ENCODE measurements at regions not wholly inside any gene's neighbourhood (a gene's known extent, or its start where the extent isn't known, plus 50 kb on each side); places are given as distances from the start of the nearest gene placed in this dataset.

DNA sequence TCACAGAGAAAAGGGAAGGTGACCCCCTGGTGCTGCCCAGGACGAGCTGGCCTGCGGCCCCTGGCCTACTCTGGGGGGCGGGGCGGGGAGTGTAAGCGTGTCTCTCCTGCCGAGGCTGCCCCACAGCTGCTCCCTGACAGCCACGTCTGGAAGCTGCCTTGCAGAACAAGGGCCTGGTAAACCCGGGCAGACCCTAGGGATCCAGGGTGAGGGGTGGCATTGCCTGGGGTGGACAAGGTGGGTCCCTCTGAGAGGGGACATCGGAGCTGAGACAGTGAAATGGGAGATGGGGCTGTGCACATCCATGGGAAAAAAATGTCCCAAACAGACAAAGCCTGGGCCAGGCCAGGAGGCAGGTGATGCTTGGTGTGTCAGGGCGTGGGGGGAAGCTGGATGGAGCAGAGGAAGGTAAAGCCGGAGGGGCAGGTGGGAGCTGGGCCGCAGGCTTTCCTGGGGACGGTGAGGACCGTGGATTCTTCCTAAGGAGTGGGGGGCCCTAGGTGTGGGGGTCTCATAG, 66.0 kb upstream of the HDAC4 start:
- no peak for DNase-seq

DNA sequence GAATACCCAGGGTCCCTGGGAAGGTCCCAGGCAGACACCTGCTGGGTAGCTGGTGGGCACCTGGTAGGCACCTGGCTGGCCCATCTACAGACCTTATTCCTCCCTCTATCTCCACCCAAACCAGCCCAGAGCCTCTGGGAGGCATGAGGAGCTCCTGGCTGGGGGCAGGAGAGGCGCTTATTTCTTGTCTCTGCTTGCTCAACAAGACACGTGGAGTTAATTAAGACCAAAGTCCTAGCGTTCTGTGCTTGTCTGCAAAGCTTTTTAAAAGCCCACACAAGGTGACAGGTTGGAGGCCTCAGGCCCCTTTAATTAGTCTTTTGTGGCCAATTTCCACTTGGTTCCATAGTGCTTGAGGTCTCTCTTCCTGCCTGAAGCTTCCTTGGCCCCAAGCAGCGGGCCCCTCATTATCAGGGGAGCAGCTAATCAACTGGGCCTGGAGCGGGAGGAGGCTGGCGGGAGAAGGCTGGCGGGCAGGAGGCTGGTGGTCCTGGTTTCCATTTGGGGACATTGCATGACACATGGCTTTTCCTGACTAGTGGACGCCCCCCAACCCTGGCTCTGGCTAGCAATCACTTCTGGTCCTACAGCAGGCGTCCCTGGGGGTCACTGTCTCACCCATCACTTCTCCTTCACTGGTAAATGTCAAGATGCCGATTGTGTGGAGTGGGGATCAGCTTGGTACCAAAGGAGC, 65.4 kb upstream of the HDAC4 start:
- DNase-seq = no peak

DNA sequence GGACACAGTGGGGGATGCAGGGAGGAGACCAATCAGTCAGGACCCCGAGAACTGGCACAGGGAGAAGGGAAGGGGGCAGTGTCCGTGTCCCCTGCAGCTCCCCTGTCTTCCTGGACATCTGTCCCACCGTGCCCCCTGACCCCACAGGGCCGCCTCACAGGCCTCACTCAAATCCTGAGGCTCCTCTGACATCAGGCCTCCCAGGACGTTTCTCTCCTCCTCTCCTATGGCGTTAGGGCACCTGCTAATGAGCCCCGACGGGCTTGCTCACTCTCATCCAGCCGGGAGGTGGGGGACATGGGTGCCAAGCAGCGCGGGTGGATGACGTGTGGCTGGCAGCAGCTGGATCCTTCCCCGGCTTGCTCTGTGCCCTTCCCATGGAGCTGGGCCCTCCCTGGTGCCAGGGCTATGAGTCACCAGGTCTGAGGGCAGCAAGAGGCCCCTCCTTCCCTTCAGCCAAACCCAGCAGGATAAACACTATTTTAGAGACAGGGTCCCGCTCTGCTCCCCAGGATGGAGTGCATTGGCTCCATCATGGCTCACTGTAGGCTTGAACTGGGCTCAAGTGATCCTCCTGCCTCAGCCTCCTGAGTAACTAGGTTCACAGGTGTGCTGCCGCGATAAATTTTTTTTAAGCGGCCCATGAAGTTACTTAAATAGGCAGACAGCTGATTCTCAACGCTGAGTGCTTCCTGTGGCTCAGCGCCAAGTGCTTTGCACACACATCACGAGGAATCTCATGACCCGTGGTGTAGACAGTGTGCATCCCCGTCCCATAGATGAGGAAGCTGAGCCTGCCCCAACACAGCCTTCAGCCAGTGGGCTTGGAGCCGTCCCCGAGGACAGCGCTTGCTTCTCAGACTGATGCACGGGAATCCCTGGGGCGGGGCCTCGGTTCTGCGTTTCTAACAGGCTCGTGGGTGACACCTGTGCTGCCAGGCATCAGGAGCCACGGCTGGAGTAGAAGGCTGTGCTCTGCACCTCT, 64.5 kb upstream of the HDAC4 start:
- DNase-seq = peak; percentile 56

DNA sequence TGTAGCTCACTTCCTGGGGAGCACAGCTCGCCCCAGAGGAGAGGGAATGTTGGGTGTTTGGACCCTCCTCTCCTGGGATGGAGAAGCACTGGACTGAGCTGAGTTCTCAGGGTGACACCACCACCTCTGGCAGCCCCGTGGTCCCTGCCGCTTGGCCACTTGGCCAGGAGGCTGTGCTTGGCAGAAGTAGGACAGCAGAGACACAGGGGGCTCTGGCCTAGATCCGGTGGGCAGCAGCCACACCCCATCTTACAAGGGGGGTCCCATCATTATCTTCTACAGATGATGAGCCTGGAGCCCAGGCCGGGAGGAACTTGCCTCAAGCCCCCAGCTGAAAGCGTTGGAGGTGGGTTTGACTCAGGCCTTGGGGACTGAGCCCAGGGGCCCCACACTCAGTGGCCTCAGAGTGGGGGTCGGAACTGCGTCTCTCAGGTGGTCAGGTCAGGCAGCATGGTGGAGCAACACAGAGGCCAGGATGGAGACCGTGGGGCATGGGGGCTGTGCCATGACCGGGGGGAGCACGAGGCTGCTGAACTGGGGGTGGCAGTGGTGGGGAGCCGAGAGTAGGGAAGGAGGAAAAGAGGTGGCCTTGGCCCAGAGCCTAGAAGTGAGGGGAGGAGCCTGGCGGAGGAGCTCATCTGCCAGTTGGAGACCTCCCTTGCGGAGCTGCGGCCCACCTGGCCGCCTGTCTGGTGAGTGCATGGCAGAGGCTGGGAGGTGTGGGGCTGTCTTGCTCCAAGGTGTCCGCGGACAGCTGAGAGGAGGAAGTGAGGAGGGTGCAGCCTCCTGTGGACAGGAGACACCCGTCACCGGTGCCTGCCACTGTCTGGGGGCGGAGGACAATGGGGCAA, 63.6 kb upstream of the HDAC4 start:
- no peak for DNase-seq

DNA sequence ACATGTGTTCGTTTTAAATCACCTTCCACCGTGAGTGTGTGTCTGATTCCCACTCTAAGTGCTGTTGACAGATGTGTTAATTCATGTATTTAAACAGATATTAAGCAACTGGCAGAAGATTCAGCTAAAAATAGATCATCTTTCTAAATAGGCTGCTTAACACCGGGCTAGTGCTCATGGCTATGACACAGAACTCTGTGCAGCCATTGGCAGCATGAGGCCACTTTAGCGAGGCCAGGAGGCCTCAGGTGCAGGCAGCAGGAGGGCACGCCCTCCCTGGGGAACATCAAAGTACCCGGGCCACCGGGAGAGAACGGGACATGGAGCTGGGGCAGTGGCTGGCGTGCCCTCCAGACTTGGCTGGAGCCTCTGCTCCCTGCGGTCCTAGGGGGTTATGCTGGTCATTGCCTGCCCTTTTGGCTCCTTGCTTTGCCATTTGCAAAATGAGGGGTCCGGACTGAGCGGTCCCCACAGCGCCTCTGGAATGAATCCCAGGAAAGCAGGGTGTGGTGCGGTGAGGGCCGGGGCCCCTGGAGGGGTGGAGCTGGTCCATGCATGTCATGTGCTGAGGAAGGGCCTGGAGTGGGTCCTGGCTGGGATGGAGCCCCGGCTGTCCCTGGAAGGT, 62.8 kb upstream of the HDAC4 start:
- DNase-seq = peak; percentile 62

DNA sequence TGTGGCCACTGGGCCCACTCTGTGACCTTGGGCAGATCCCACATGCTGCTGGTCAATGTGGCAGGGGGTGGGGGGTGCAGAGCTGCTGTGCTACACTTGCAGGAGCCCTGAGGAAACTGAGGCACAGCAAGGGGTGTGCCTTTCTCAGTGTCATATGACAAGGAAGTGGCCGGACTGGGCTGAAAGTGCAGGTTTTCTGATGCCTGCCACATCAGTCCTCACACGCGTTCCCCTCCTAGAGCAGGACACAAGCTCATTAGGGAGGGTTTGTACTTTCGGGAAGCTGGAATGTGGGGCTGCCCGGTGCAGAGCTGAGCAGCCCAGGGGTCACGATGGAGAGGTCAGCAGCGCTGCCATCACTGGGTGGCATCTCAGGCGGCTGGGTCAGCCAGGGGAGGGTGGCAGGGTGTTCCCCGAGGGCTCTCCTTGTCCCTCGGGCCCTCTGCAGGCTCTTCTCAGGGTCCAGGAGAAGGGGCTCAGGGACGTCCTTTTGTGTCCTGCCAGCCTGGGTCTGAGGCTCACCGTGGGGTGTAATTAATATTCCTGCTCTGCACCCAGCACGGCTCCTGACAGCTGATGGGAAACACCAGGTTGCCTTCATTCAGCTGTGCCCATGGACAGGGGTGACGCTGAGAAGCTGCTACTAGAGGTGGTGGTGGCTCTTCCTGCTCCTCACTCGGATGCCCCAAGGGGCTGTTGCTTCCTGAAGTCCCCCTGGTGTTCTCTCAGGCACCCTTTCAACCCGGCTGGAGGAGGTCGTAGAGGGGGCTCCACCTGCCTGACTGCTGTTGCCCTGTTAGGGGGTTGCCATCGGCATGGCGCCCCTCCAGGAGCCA, 62.1 kb upstream of the HDAC4 start:
- peak; percentile 27 for DNase-seq

DNA sequence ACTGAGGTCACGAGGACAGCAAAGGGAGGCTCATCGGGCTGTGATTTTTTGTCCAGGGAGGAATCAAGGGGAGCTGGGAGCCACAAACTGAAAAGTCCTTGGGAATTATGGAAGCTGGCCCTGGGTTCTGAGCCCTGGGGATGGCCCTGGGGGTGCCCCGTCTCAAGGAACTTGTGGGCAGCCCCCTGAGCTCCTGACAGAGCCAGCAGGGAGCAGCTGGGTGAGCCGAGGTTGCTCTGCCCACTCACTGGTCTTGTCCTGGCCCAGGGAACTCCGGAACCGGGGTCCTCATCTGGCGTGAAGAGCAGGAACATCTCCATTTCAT, 61.3 kb upstream of the HDAC4 start:
- DNase-seq = no peak

DNA sequence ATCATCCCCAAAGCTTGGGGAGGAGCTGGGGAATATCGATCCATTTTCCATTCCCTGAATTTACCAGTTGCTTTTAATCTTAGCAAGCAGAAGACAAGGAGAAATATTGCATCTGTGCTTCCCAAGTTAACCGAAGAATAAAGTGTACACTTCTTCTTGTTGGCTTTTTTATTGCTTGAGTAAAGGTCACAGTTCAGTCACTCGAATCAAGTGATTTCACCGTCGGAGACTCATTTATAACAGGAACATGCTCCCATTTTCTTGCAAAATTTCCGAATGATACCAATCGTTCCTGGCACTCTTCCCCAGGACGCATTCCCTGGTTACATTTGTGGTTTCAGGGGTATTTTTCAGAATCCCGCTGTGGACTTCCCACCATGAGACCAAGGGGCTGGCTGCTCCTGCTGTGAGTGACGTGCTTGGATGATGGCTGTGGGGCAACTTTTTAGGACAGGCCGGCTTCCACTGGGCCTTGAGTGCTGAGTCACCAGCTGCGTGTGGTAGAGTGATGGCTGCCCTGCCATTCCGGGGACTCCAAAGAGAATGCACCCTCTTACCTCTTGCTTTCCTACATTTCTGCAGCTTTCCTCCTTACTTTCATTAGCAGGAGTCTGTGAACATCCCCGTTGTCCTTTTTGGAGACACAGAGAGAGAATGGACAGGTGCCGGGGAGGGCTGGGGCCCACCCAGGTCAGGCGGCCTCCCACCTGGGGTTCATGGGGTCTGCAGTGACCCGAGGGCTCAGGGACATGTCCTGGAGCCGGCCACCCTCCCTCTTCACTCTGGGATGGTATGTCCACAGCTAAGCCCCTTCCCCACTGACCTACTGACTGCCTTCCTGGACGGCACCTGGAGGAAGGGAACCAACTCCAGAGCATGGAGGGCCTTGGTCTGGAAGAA, 60.7 kb upstream of the HDAC4 start:
- DNase-seq = no peak

DNA sequence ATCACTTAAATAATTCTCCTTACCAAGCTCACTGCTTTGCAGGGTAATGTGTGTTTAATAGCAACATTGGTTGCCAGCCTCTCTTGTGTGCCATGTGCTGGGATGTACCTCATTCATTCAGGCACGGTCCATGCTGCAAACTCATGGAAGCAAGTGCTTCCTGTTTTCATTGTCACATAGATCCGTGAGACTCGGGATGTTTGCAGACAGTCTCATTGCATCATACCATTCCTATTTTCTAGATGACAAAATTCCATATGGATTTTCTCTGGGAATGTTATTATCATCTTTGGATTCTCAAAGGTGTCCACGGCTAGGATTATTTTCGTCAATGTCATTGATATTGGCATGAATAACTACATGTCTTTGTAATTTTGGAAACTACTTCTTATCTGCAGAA, 60.0 kb upstream of the HDAC4 start:
- no peak for DNase-seq

DNA sequence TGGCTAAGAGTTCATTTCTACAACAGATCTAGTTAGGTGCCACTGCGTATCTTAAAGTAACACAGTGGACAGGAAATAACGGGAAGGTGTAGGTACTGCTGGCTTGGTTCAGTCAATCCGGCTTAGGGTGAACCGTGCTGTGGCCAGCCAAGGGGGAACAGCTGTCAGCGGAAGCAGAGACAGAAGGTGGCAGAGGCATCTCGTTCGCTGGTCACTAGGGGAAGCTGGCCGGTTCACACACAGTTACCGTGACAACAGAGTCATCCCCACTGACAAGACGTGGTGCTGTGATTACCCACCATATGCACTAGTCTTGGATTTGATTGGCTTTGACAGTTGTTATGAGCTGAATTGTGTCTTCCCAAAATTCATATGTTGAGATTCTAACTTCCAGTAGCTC, 58.8 kb upstream of the HDAC4 start:
- DNase-seq = no peak

DNA sequence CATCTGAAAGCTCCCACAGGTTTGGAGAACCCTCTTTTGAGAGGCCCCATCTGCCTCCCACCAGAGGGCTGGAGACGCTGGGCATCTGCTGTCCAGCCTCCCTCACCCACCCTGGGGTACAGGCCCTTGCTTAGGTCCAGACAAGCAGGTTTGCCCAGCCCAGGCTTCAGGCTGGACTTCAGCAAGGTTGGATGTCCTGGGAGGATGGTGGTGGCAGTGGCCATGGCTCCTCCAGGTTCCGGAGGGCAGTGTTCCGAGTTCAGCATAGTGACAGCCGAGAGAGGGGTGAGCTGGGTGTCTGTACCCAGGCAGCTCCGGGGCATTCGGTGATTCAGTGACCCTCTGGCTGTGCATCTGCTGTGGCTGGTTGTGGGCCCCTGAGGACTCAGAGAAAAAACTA, 58.2 kb upstream of the HDAC4 start:
- no peak for DNase-seq

DNA sequence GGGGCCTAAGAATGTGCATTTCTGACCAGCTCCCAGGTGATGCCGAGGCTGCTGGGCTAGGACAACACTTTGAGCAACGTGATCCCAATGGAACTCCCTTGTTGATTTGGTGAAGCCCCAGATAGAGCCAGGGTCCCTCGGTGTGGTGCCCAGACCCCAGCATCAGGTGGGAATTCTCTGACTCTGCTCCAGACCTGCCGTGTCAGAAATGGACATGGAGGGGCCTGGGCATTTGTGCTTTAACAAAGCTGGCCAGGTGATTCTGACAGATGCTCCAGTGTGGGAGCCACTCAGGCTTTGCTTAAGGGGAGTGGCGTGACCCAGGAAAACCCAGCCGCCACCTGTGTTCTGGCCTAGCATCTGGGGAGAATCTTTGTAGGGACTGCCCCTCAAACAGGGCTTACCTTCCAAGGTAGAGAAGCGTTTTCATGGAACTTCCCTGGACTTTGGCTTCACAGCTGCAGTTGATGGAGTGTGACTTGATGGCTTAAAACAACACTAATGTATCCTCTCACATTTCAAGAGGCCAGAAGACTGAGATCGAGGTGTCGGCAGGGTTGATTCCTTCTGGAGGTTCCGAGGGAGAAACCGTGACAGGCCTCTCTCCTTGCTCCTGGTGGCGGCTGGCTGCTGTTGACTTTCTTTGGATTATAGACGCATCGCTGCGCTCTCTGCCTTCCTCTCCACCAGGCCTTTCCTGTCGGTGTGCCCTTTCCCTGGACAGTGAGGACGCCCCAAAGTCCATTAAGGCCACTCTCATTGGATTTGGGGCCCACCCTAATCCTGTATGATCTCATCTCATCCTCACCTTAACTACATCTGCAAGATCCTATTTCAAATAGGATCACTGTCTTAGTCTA, 57.0 kb upstream of the HDAC4 start:
- no peak for DNase-seq

DNA sequence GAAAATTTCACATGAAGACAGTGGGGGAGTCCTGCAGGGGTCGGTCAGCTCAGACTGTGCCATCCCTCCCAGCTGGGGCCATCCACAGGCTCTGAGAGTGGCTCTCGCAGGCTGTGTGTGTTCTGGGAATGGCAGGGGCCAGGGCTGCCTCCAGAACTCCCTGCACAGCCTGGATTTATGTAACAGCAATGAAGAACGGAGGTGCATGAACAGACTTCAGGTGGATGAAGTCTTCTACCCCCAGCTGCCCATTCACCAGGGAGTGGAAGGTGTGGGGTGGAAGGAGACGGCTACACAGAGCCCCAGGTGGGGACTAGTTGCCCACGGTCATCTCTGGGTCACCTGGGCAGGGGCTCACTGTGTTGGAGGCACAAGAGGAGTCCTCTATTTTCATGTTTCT, 56.1 kb upstream of the HDAC4 start:
- DNase-seq = no peak

DNA sequence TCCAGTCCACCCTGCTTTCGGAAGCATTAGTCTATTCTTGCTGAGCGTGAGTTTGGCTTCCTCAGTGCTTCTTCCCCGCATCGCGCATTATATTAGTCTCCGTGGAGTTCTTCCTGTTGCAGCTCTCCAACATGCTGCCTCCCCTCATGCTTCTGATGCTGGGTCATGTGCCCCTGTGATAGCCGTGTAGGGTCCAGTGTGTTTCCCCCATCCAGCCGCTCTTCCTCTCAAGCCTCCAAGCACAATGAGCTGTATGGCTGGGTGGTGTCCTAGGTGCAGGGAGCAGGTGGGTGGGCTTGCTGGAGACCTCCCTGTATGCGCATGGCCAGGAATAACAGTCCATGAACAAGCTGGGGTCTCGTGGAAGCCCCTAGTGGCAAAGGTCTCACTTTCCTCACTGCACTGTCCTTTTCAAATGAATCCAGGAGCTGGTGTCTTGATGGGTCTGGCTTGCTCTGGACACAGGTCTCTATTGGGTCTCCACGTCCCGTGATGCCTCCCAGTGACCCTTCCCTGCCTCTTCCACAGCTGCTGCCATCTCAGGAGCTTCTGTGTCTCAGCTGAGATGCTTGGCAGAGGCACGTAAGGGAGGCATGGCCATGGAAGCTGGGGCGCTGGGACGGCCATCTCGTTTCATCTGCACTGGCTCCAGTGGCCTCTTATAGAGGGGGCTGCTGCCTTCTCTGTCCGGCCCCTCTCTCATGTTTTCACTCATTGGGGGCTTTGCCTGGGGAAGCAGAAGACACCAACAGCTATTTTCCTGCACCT, 54.8 kb upstream of the HDAC4 start:
- DNase-seq = no peak

DNA sequence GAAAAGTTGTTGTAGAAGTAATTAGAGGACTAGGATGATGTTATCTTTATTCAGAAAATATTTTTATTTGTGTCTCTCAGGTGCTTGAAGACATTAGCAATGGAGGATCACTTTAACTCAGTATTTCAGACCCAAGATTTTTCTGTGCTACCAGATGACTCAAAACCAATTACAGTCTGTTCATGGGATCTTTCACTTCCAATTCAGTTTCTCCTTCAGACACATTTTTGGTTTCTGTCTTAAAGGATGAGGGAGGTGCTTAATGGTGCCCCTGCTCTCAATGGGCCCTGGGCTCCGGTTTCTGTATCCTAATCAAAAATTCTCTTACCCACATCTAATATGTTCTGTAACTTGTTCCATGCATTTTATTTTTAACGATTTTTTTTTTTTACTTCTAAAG, 53.7 kb upstream of the HDAC4 start:
- no peak for DNase-seq

Measured in tongue (tissue), 1 donor.